HUES6 (cell line): ENCODE measurements at regions not wholly inside any gene's neighbourhood (a gene's known extent, or its start where the extent isn't known, plus 50 kb on each side); places are given as distances from the start of the nearest gene placed in this dataset.

Experiments
- H3K27ac ChIP-seq: 2 replicates; pipeline ENCODE4 v1.7.0; 2013; ENCODE audit warnings: low read depth, mild to moderate bottlenecking, low read length, inconsistent platforms
- H3K27me3 ChIP-seq: 2 replicates; pipeline ENCODE4 v1.6.1; 2013; ENCODE audit warnings: low read length; ENCODE audit not compliant: control insufficient read depth, insufficient read depth
- H3K36me3 ChIP-seq: 2 replicates; pipeline ENCODE4 v1.6.1; 2013; ENCODE audit warnings: low read length; ENCODE audit not compliant: control insufficient read depth, insufficient read depth
- H3K4me1 ChIP-seq: 2 replicates; pipeline ENCODE4 v1.6.1; 2013; ENCODE audit warnings: low read length; ENCODE audit not compliant: control insufficient read depth, insufficient read depth
- H3K4me3 ChIP-seq: 2 replicates; pipeline ENCODE4 v1.5.1; 2013; ENCODE audit warnings: low read depth, low read length
- H3K9ac ChIP-seq: one replicate; pipeline ENCODE4 v1.6.1; 2013; ENCODE audit warnings: mild to moderate bottlenecking, low read length
- H3K9me3 ChIP-seq: 2 replicates; pipeline ENCODE4 v1.6.1; 2013; ENCODE audit warnings: low read depth, low read length; ENCODE audit not compliant: control insufficient read depth, insufficient read depth

- Histone ChIP-seq H3K27me3 (no peaks in the 10 kb centered on the region), H3K9ac (no peak overlapping the region), H3K36me3 (no peaks in the 10 kb centered on the region), H3K27ac (no peak overlapping the region), H3K9me3 (no peaks in the 10 kb centered on the region), H3K4me3 (no peak overlapping the region), H3K4me1 (0 out of 2 replicates have a peak, but pooled peaks cover 1% of the 10 kb centered on the region)
Measured at GRCh38 chr12:39007619-39008018, 102.2 kb upstream of the CPNE8 start.

- Histone ChIP-seq H3K36me3 (no peaks in the 10 kb centered on the region), H3K9ac (no peak overlapping the region), H3K9me3 (no peaks in the 10 kb centered on the region), H3K4me1 (0 out of 2 replicates have a peak, but pooled peaks cover 7% of the 10 kb centered on the region), H3K4me3 (no peak overlapping the region), H3K27me3 (no peaks in the 10 kb centered on the region), H3K27ac (no peak overlapping the region)
Measured at GRCh38 chr12:39006286-39006685, 100.9 kb upstream of the CPNE8 start.

- no peaks in the 10 kb centered on the region for H3K27me3 ChIP-seq
- no peaks in the 10 kb centered on the region for H3K36me3 ChIP-seq
- no peak overlapping the region for H3K4me3 ChIP-seq
- H3K9ac ChIP-seq = no peak overlapping the region
- H3K9me3 ChIP-seq = no peaks in the 10 kb centered on the region
- H3K4me1 ChIP-seq = 0 out of 2 replicates have a peak, but pooled peaks cover 7% of the 10 kb centered on the region
- H3K27ac ChIP-seq = no peak overlapping the region
Measured at GRCh38 chr12:39005671-39006070, 100.3 kb upstream of the CPNE8 start.

GRCh38 chr12:39003541-39004155, 98.3 kb upstream of the CPNE8 start:
- H3K4me1 ChIP-seq = 0 out of 2 replicates have a peak, but pooled peaks cover 7% of the 10 kb centered on the region
- H3K9me3 ChIP-seq = no peaks in the 10 kb centered on the region
- no peak overlapping the region for H3K4me3 ChIP-seq
- H3K9ac ChIP-seq = no peak overlapping the region
- H3K36me3 ChIP-seq = no peaks in the 10 kb centered on the region
- H3K27ac ChIP-seq = no peak overlapping the region
- no peaks in the 10 kb centered on the region for H3K27me3 ChIP-seq

- H3K9me3 ChIP-seq = no peaks in the 10 kb centered on the region
- no peaks in the 10 kb centered on the region for H3K36me3 ChIP-seq
- no peak overlapping the region for H3K27ac ChIP-seq
- H3K4me1 ChIP-seq = 0 out of 2 replicates have a peak, but pooled peaks cover 7% of the 10 kb centered on the region
- no peak overlapping the region for H3K9ac ChIP-seq
- no peaks in the 10 kb centered on the region for H3K27me3 ChIP-seq
- no peak overlapping the region for H3K4me3 ChIP-seq
Measured at GRCh38 chr12:39000370-39000769, 95.0 kb upstream of the CPNE8 start.

- 0 out of 2 replicates have a peak, but pooled peaks cover 7% of the 10 kb centered on the region for H3K4me1 ChIP-seq
- no peak overlapping the region for H3K9ac ChIP-seq
- no peaks in the 10 kb centered on the region for H3K36me3 ChIP-seq
- H3K27me3 ChIP-seq = no peaks in the 10 kb centered on the region
- H3K4me3 ChIP-seq = no peak overlapping the region
- H3K27ac ChIP-seq = no peak overlapping the region
- no peaks in the 10 kb centered on the region for H3K9me3 ChIP-seq
Measured at GRCh38 chr12:38998887-38999482, 93.6 kb upstream of the CPNE8 start.

GRCh38 chr12:38995249-38995648, 89.9 kb upstream of the CPNE8 start:
- Histone ChIP-seq H3K4me1 (no peaks in the 10 kb centered on the region), H3K4me3 (no peak overlapping the region), H3K36me3 (no peaks in the 10 kb centered on the region)

GRCh38 chr12:38985961-38986360, 80.6 kb upstream of the CPNE8 start:
- Histone ChIP-seq H3K4me3 (no peak overlapping the region), H3K4me1 (no peaks in the 10 kb centered on the region), H3K27ac (no peak overlapping the region), H3K36me3 (no peaks in the 10 kb centered on the region), H3K27me3 (no peaks in the 10 kb centered on the region), H3K9ac (no peak overlapping the region), H3K9me3 (peaks cover 25% of the 10 kb centered on the region)

More at GRCh38 chr12:38995249-38995648, 89.9 kb upstream of the CPNE8 start:
- no peak overlapping the region for H3K27ac ChIP-seq
- peaks cover 9% of the 10 kb centered on the region for H3K9me3 ChIP-seq
- no peak overlapping the region for H3K9ac ChIP-seq
- H3K27me3 ChIP-seq = no peaks in the 10 kb centered on the region

GRCh38 chr12:38984388-38984787, 79.0 kb upstream of the CPNE8 start:
- Histone ChIP-seq H3K9me3 (peaks cover 25% of the 10 kb centered on the region), H3K4me3 (no peak overlapping the region), H3K9ac (no peak overlapping the region), H3K27me3 (no peaks in the 10 kb centered on the region), H3K4me1 (no peaks in the 10 kb centered on the region), H3K27ac (no peak overlapping the region), H3K36me3 (no peaks in the 10 kb centered on the region)

- Histone ChIP-seq H3K36me3 (no peaks in the 10 kb centered on the region), H3K9ac (no peak overlapping the region)
Measured at GRCh38 chr12:38983117-38983571, 77.8 kb upstream of the CPNE8 start.

GRCh38 chr12:38977132-38977531, 71.7 kb upstream of the CPNE8 start:
- Histone ChIP-seq H3K9me3 (no peaks in the 10 kb centered on the region), H3K27me3 (no peaks in the 10 kb centered on the region), H3K36me3 (no peaks in the 10 kb centered on the region), H3K9ac (no peak overlapping the region), H3K4me3 (no peak overlapping the region), H3K27ac (no peak overlapping the region), H3K4me1 (no peaks in the 10 kb centered on the region)

More at GRCh38 chr12:38983117-38983571, 77.8 kb upstream of the CPNE8 start:
- no peaks in the 10 kb centered on the region for H3K4me1 ChIP-seq
- no peak overlapping the region for H3K27ac ChIP-seq
- H3K4me3 ChIP-seq = no peak overlapping the region
- H3K27me3 ChIP-seq = no peaks in the 10 kb centered on the region
- peaks cover 25% of the 10 kb centered on the region for H3K9me3 ChIP-seq
